ENCODE measurements at regions not wholly inside any gene's neighbourhood (a gene's known extent, or its start where the extent isn't known, plus 50 kb on each side); places are given as distances from the start of the nearest gene placed in this dataset.

GRCh38 chr7:80309971-80310549, 175.4 kb downstream of the GNAI1 start:
- TF ChIP-seq CTCF (conservative IDR thresholded peaks at IDR 0.05; ENCODE audit: low read length): no peak
- TF ChIP-seq EZH2phosphoT487 (IDR thresholded peaks at IDR 0.05; ENCODE audit: borderline replicate concordance, low read depth, low read length): no peak

Data from OCI-LY7 (cell line).